ENCODE measurements at regions not wholly inside any gene's neighbourhood (a gene's known extent, or its start where the extent isn't known, plus 50 kb on each side); places are given as distances from the start of the nearest gene placed in this dataset.

GRCh38 chr12:47307680-47308399 lies 228.1 kb upstream of the AMIGO2 start:
- DNase-seq (ENCODE audit: low read depth in 2 of 2), result peak in 1 of 2 donors; percentile 24

- peak; percentile 49 to 56 for DNase-seq (ENCODE audit: low read depth in 2 of 2)
Observed at GRCh38 chr12:47306773-47307679, 227.3 kb upstream of the AMIGO2 start.

- DNase-seq (ENCODE audit: low read depth in 2 of 2), result no peak
Observed at GRCh38 chr12:47306130-47306529, 226.4 kb upstream of the AMIGO2 start.

GRCh38 chr12:47305464-47305863 lies 225.7 kb upstream of the AMIGO2 start:
- no peak for DNase-seq (ENCODE audit: low read depth in 2 of 2)

GRCh38 chr12:47303995-47304560 lies 224.3 kb upstream of the AMIGO2 start:
- DNase-seq (ENCODE audit: low read depth in 2 of 2), result no peak

- DNase-seq (ENCODE audit: low read depth in 2 of 2), result no peak
Observed at GRCh38 chr12:47303207-47303606, 223.4 kb upstream of the AMIGO2 start.

- DNase-seq (ENCODE audit: low read depth in 2 of 2), result no peak
Observed at GRCh38 chr12:47302111-47302671, 222.4 kb upstream of the AMIGO2 start.

- no peak for DNase-seq (ENCODE audit: low read depth in 2 of 2)
Observed at GRCh38 chr12:47299586-47299985, 219.8 kb upstream of the AMIGO2 start.

GRCh38 chr12:47297993-47298392 lies 218.2 kb upstream of the AMIGO2 start:
- no peak for DNase-seq (ENCODE audit: low read depth in 2 of 2)

- no peak for DNase-seq (ENCODE audit: low read depth in 2 of 2)
Observed at GRCh38 chr12:47296828-47297227, 217.1 kb upstream of the AMIGO2 start.

- DNase-seq (ENCODE audit: low read depth in 2 of 2), result no peak
Observed at GRCh38 chr12:47293406-47293805, 213.6 kb upstream of the AMIGO2 start.

- no peak for DNase-seq (ENCODE audit: low read depth in 2 of 2)
Observed at GRCh38 chr12:47286676-47287075, 206.9 kb upstream of the AMIGO2 start.
